Upper lobe of left lung (tissue), 4 donors: ENCODE measurements at regions not wholly inside any gene's neighbourhood (a gene's known extent, or its start where the extent isn't known, plus 50 kb on each side); places are given as distances from the start of the nearest gene placed in this dataset.

Experiments used
- EP300 ChIP-seq, 4 donors: sonication (generic); formaldehyde crosslinking; IDR thresholded peaks; one replicate each; pipeline ENCODE4 v1.5.1; 2017; ENCODE audit warnings: antibody characterized with exemption in 4 of 4, control low read depth in 2 of 4
- POLR2A ChIP-seq, 4 donors: fragments of 450-650 bp; IDR thresholded peaks; one replicate each; pipeline ENCODE4 v1.5.1; 2016 to 2017; ENCODE audit warnings: antibody characterized with exemption in 4 of 4, mild to moderate bottlenecking in 2 of 4
- POLR2AphosphoS5 ChIP-seq, 2 donors: sonication (generic); formaldehyde crosslinking; IDR thresholded peaks; one replicate each; pipeline ENCODE4 v1.5.1; 2017; ENCODE audit warnings: antibody characterized with exemption in 2 of 2
- TF ChIP-seq, protein P1 (sequence below), 6 experiments: fragments of 450-650 bp in 4 of 6; fragments of 200-600 bp in 2 of 6; sonication (generic) in 2 of 6; IDR thresholded peaks; one replicate each; pipeline ENCODE4 v1.5.1; 2016 to 2019; ENCODE audit warnings: antibody characterized with exemption in 6 of 6

DNA sequence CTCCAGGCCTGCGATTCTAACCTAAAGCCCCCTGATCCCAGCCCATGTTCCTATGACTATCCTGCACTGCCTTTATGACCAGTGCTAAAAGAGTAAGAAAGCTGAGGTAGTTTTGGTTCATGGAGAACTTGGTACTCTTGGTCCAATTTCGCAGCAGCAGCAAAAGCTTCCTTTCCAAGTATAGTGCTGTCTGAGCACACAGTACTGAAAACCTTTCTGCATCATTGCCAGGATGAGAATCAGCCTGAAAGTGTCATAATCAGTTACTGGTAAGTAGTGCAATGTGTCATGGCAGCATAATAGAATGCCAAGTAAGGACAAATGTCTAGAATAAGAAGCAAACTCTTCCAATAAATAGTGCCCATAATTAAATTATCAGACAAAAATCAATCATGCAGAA is 889.6 kb upstream of the ADGRL4 start:
- TF ChIP-seq, protein P1, sequence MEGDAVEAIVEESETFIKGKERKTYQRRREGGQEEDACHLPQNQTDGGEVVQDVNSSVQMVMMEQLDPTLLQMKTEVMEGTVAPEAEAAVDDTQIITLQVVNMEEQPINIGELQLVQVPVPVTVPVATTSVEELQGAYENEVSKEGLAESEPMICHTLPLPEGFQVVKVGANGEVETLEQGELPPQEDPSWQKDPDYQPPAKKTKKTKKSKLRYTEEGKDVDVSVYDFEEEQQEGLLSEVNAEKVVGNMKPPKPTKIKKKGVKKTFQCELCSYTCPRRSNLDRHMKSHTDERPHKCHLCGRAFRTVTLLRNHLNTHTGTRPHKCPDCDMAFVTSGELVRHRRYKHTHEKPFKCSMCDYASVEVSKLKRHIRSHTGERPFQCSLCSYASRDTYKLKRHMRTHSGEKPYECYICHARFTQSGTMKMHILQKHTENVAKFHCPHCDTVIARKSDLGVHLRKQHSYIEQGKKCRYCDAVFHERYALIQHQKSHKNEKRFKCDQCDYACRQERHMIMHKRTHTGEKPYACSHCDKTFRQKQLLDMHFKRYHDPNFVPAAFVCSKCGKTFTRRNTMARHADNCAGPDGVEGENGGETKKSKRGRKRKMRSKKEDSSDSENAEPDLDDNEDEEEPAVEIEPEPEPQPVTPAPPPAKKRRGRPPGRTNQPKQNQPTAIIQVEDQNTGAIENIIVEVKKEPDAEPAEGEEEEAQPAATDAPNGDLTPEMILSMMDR (IDR thresholded peaks at IDR 0.05): no peak
- TF ChIP-seq POLR2AphosphoS5 (IDR thresholded peaks at IDR 0.05) (no peak), POLR2A (IDR thresholded peaks at IDR 0.05) (no peak), EP300 (IDR thresholded peaks at IDR 0.05) (no peak)
